ENCODE measurements at regions not wholly inside any gene's neighbourhood (a gene's known extent, or its start where the extent isn't known, plus 50 kb on each side); places are given as distances from the start of the nearest gene placed in this dataset.

- TF ChIP-seq, protein P1, sequence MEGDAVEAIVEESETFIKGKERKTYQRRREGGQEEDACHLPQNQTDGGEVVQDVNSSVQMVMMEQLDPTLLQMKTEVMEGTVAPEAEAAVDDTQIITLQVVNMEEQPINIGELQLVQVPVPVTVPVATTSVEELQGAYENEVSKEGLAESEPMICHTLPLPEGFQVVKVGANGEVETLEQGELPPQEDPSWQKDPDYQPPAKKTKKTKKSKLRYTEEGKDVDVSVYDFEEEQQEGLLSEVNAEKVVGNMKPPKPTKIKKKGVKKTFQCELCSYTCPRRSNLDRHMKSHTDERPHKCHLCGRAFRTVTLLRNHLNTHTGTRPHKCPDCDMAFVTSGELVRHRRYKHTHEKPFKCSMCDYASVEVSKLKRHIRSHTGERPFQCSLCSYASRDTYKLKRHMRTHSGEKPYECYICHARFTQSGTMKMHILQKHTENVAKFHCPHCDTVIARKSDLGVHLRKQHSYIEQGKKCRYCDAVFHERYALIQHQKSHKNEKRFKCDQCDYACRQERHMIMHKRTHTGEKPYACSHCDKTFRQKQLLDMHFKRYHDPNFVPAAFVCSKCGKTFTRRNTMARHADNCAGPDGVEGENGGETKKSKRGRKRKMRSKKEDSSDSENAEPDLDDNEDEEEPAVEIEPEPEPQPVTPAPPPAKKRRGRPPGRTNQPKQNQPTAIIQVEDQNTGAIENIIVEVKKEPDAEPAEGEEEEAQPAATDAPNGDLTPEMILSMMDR (IDR thresholded peaks at IDR 0.05 in 2 of 3, conservative IDR thresholded peaks at IDR 0.05 in 1 of 3; ENCODE audit: borderline replicate concordance in 1 of 3, insufficient read depth in 1 of 3, low read depth in 2 of 3, low read length in 2 of 3), result no peak
- TF ChIP-seq POLR2A (IDR thresholded peaks at IDR 0.05; ENCODE audit: borderline replicate concordance, extremely low read depth, insufficient read depth, insufficient read length) (no peak), EZH2 (IDR thresholded peaks at IDR 0.05) (no peak), TCF7L2 (IDR thresholded peaks at IDR 0.05; ENCODE audit: borderline replicate concordance, extremely low read depth, insufficient read depth, insufficient read length) (no peak), ZFX (IDR thresholded peaks at IDR 0.05) (no peak), POLR2AphosphoS5 (IDR thresholded peaks at IDR 0.05; ENCODE audit: low read depth, low read length) (no peak), EGR1 (IDR thresholded peaks at IDR 0.05; ENCODE audit: low read depth) (no peak), JUND (IDR thresholded peaks at IDR 0.05) (no peak), ELF1 (IDR thresholded peaks at IDR 0.05; ENCODE audit: borderline replicate concordance, low read depth) (no peak), CBX3 (IDR thresholded peaks at IDR 0.05; ENCODE audit: low read depth) (no peak)
- TF ChIP-seq, protein P2, sequence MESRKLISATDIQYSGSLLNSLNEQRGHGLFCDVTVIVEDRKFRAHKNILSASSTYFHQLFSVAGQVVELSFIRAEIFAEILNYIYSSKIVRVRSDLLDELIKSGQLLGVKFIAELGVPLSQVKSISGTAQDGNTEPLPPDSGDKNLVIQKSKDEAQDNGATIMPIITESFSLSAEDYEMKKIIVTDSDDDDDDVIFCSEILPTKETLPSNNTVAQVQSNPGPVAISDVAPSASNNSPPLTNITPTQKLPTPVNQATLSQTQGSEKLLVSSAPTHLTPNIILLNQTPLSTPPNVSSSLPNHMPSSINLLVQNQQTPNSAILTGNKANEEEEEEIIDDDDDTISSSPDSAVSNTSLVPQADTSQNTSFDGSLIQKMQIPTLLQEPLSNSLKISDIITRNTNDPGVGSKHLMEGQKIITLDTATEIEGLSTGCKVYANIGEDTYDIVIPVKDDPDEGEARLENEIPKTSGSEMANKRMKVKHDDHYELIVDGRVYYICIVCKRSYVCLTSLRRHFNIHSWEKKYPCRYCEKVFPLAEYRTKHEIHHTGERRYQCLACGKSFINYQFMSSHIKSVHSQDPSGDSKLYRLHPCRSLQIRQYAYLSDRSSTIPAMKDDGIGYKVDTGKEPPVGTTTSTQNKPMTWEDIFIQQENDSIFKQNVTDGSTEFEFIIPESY (IDR thresholded peaks at IDR 0.05; ENCODE audit: extremely low read depth, insufficient replicate concordance, low read length), result no peak
These were observed 120.3 kb upstream of the MYL2 start for GRCh38 chr12:111040690-111041089.
